ENCODE measurements at regions not wholly inside any gene's neighbourhood (a gene's known extent, or its start where the extent isn't known, plus 50 kb on each side); places are given as distances from the start of the nearest gene placed in this dataset.
"Not testable (repeated sequence)": the region's sequence is repeated elsewhere in the genome, so short reads cannot be mapped to it uniquely, and the experiment has no call there.

DNA sequence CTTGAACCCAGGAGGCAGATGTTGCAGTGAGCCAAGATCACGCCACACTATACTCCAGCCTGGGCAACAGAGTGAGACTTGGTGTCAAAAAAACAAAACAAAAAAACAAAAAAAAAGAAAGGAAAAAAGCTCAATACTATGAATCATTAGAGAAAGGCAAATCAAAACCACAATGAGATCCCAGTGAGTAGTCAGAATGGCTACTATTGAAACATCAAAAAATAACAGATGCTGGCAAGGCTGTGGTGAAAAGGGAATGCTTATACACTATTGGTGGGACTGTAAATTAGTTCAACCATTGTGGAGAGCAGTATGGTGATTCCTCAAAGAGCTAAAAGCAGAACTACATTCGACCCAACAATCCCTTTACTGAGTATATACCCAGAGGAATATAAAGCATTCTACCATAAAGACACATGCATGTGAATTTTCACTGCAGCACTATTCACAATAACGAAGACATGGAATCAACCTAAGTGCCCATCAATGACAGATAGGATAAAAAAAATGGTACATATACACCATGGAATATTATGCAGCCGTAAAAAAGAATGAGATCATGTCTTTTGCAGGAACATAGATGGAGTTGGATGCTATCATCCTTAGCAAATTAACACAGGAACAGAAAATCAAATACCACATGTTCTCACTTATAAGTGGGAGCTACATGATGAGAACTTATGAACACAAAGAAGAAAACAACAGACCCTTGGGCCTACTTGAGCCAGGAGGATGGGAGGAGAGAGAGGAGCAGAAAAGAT is 81.9 kb upstream of the ARRDC3 start:
- Histone ChIP-seq H3K4me1 (ENCODE audit: insufficient read depth, low read length) (no peaks in the 10 kb centered on the region), H3K36me3 (ENCODE audit: insufficient read depth, low read length) (no peaks in the 10 kb centered on the region), H3K4me3 (ENCODE audit: insufficient read depth, low read length) (no peak overlapping the region), H3K9me3 (ENCODE audit: low read depth, low read length) (no peaks in the 10 kb centered on the region), H4K20me1 (ENCODE audit: insufficient read depth, low read length) (no peaks in the 10 kb centered on the region), H3K27me3 (ENCODE audit: insufficient read depth, low read length) (no peaks in the 10 kb centered on the region), H2AFZ (ENCODE audit: low read length) (no peak overlapping the region), H3K27ac (ENCODE audit: low read depth, low read length) (no peak overlapping the region), H3K79me2 (ENCODE audit: insufficient read depth, low read length) (no peaks in the 10 kb centered on the region), H3K4me2 (ENCODE audit: insufficient read depth, low read length) (no peak overlapping the region)
- TF ChIP-seq, protein P1, sequence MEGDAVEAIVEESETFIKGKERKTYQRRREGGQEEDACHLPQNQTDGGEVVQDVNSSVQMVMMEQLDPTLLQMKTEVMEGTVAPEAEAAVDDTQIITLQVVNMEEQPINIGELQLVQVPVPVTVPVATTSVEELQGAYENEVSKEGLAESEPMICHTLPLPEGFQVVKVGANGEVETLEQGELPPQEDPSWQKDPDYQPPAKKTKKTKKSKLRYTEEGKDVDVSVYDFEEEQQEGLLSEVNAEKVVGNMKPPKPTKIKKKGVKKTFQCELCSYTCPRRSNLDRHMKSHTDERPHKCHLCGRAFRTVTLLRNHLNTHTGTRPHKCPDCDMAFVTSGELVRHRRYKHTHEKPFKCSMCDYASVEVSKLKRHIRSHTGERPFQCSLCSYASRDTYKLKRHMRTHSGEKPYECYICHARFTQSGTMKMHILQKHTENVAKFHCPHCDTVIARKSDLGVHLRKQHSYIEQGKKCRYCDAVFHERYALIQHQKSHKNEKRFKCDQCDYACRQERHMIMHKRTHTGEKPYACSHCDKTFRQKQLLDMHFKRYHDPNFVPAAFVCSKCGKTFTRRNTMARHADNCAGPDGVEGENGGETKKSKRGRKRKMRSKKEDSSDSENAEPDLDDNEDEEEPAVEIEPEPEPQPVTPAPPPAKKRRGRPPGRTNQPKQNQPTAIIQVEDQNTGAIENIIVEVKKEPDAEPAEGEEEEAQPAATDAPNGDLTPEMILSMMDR (IDR thresholded peaks at IDR 0.05; ENCODE audit: extremely low read depth, low read depth, low read length), result no peak
- no peak for DNase-seq (ENCODE audit: insufficient read length, low spot score, missing footprints)

GRCh38 chr5:91457681-91458058 is 74.6 kb upstream of the ARRDC3 start:
- no peak for DNase-seq (ENCODE audit: insufficient read length, low spot score, missing footprints)
- Histone ChIP-seq H3K4me3 (ENCODE audit: insufficient read depth, low read length) (no peak overlapping the region), H3K79me2 (ENCODE audit: insufficient read depth, low read length) (no peaks in the 10 kb centered on the region), H3K9me3 (ENCODE audit: low read depth, low read length) (no peaks in the 10 kb centered on the region), H2AFZ (ENCODE audit: low read length) (no peak overlapping the region), H3K27ac (ENCODE audit: low read depth, low read length) (no peak overlapping the region), H3K27me3 (ENCODE audit: insufficient read depth, low read length) (no peaks in the 10 kb centered on the region), H3K4me2 (ENCODE audit: insufficient read depth, low read length) (no peak overlapping the region), H4K20me1 (ENCODE audit: insufficient read depth, low read length) (no peaks in the 10 kb centered on the region), H3K36me3 (ENCODE audit: insufficient read depth, low read length) (no peaks in the 10 kb centered on the region), H3K4me1 (ENCODE audit: insufficient read depth, low read length) (no peaks in the 10 kb centered on the region)
- TF ChIP-seq, protein P1 (IDR thresholded peaks at IDR 0.05; ENCODE audit: extremely low read depth, low read depth, low read length), result no peak

DNA sequence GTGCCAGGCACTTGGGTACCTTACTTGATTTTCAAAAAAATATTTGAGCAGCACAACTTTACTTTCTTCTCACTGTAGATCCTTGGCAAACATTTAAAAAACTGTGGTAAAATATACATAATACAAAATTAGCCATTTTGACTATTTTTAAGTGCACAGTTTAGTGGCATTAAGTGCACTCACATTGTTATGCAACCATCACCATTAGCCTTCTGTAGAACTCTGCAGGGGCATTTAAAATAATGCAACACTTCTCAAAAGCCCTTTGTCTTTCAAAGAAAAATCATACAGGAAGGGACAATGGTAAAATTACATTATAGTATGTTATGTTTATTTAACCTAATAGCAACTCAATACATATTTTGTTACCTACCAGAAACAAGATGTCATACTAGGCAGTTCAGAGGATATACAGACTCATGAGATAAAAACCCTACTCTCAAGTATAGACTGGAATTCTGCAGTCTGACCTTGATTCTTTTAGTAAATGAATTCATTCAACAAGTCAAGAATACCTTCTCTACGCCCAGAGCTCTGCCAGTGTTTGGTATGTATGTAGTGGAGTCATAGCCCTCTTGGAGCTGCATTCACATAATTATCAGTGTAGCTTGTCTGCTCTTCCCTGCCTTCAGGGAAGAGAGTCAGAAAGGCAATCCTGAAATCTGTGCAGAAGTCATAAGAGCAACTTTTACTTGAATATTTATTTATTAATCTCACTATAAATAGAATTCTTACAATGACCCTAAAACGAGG is 74.0 kb upstream of the ARRDC3 start:
- H3K27me3 ChIP-seq (ENCODE audit: insufficient read depth, low read length), result no peaks in the 10 kb centered on the region
- H3K4me2 ChIP-seq (ENCODE audit: insufficient read depth, low read length), result no peak overlapping the region
- H4K20me1 ChIP-seq (ENCODE audit: insufficient read depth, low read length), result no peaks in the 10 kb centered on the region
- no peaks in the 10 kb centered on the region for H3K9me3 ChIP-seq (ENCODE audit: low read depth, low read length)
- H3K79me2 ChIP-seq (ENCODE audit: insufficient read depth, low read length), result no peaks in the 10 kb centered on the region
- H3K4me3 ChIP-seq (ENCODE audit: insufficient read depth, low read length), result no peak overlapping the region
- no peak overlapping the region for H3K27ac ChIP-seq (ENCODE audit: low read depth, low read length)
- H3K4me1 ChIP-seq (ENCODE audit: insufficient read depth, low read length), result no peaks in the 10 kb centered on the region
- TF ChIP-seq, protein P1 (IDR thresholded peaks at IDR 0.05; ENCODE audit: extremely low read depth, low read depth, low read length), result no peak
- DNase-seq (ENCODE audit: insufficient read length, low spot score, missing footprints), result no peak
- H2AFZ ChIP-seq (ENCODE audit: low read length), result no peak overlapping the region
- H3K36me3 ChIP-seq (ENCODE audit: insufficient read depth, low read length), result no peaks in the 10 kb centered on the region

- no peaks in the 10 kb centered on the region for H3K9me3 ChIP-seq (ENCODE audit: low read depth, low read length)
- DNase-seq (ENCODE audit: insufficient read length, low spot score, missing footprints), result no peak
- H3K79me2 ChIP-seq (ENCODE audit: insufficient read depth, low read length), result no peaks in the 10 kb centered on the region
Measured at GRCh38 chr5:91449083-91449482, 66.0 kb upstream of the ARRDC3 start.

GRCh38 chr5:91448079-91448478 is 65.0 kb upstream of the ARRDC3 start:
- not testable (repeated sequence) for H3K9me3 ChIP-seq (ENCODE audit: low read depth, low read length); H3K27ac ChIP-seq (ENCODE audit: low read depth, low read length); H3K4me2 ChIP-seq (ENCODE audit: insufficient read depth, low read length); H3K36me3 ChIP-seq (ENCODE audit: insufficient read depth, low read length); H3K79me2 ChIP-seq (ENCODE audit: insufficient read depth, low read length); DNase-seq (ENCODE audit: insufficient read length, low spot score, missing footprints); H4K20me1 ChIP-seq (ENCODE audit: insufficient read depth, low read length); H3K27me3 ChIP-seq (ENCODE audit: insufficient read depth, low read length); H2AFZ ChIP-seq (ENCODE audit: low read length); H3K4me1 ChIP-seq (ENCODE audit: insufficient read depth, low read length); H3K4me3 ChIP-seq (ENCODE audit: insufficient read depth, low read length)

More at GRCh38 chr5:91449083-91449482, 66.0 kb upstream of the ARRDC3 start:
- no peaks in the 10 kb centered on the region for H3K27me3 ChIP-seq (ENCODE audit: insufficient read depth, low read length)
- H3K4me3 ChIP-seq (ENCODE audit: insufficient read depth, low read length), result no peak overlapping the region
- H3K27ac ChIP-seq (ENCODE audit: low read depth, low read length), result no peak overlapping the region
- H3K4me1 ChIP-seq (ENCODE audit: insufficient read depth, low read length), result no peaks in the 10 kb centered on the region
- H2AFZ ChIP-seq (ENCODE audit: low read length), result no peak overlapping the region
- H3K36me3 ChIP-seq (ENCODE audit: insufficient read depth, low read length), result no peaks in the 10 kb centered on the region
- H4K20me1 ChIP-seq (ENCODE audit: insufficient read depth, low read length), result no peaks in the 10 kb centered on the region
- H3K4me2 ChIP-seq (ENCODE audit: insufficient read depth, low read length), result no peak overlapping the region
- TF ChIP-seq, protein P1 (IDR thresholded peaks at IDR 0.05; ENCODE audit: extremely low read depth, low read depth, low read length), result no peak

GRCh38 chr5:91446880-91447279 is 63.8 kb upstream of the ARRDC3 start:
- H3K27me3 ChIP-seq (ENCODE audit: insufficient read depth, low read length); H3K4me3 ChIP-seq (ENCODE audit: insufficient read depth, low read length); H4K20me1 ChIP-seq (ENCODE audit: insufficient read depth, low read length); H3K4me1 ChIP-seq (ENCODE audit: insufficient read depth, low read length); H3K27ac ChIP-seq (ENCODE audit: low read depth, low read length); H2AFZ ChIP-seq (ENCODE audit: low read length); H3K79me2 ChIP-seq (ENCODE audit: insufficient read depth, low read length); H3K36me3 ChIP-seq (ENCODE audit: insufficient read depth, low read length); H3K4me2 ChIP-seq (ENCODE audit: insufficient read depth, low read length); H3K9me3 ChIP-seq (ENCODE audit: low read depth, low read length); DNase-seq (ENCODE audit: insufficient read length, low spot score, missing footprints): not testable (repeated sequence)
